WERI-Rb-1 (cell line): ENCODE measurements at regions not wholly inside any gene's neighbourhood (a gene's known extent, or its start where the extent isn't known, plus 50 kb on each side); places are given as distances from the start of the nearest gene placed in this dataset.
A peak's percentile ranks its signal among the peaks of the same experiment; 100 is the strongest.
"Not testable (repeated sequence)": the region's sequence is repeated elsewhere in the genome, so short reads cannot be mapped to it uniquely, and the experiment has no call there.

Source experiments
- DNase-seq: peaks from one replicate; pipeline ENCODE4 v3.0.0-alpha.2; 2020
- H3K27ac ChIP-seq: fragments of 250-450 bp; sonication (Bioruptor Pico); 2 replicates; pipeline ENCODE4 v1.5.1; 2020; ENCODE audit warnings: mild to moderate bottlenecking, moderate library complexity
- H3K27me3 ChIP-seq: fragments of 250-450 bp; sonication (Bioruptor Pico); 2 replicates; pipeline ENCODE4 v1.5.1; 2021; ENCODE audit warnings: mild to moderate bottlenecking, low read depth, moderate library complexity; ENCODE audit not compliant: insufficient read depth, severe bottlenecking
- H3K36me3 ChIP-seq: fragments of 250-450 bp; sonication (Bioruptor Pico); 2 replicates; pipeline ENCODE4 v1.5.1; 2020; ENCODE audit warnings: mild to moderate bottlenecking, moderate library complexity
- H3K4me3 ChIP-seq: 2 replicates; pipeline ENCODE4 v1.5.1; 2011; ENCODE audit warnings: low read depth, mild to moderate bottlenecking, control low read depth, low read length
- H3K9me3 ChIP-seq: fragments of 250-450 bp; sonication (Bioruptor Pico); 2 replicates; pipeline ENCODE4 v1.5.1; 2021; ENCODE audit warnings: mild to moderate bottlenecking, moderate library complexity; ENCODE audit not compliant: severe bottlenecking
- TF ChIP-seq, protein P1 (sequence below): IDR thresholded peaks from 2 replicates; pipeline ENCODE4 v1.5.1; 2011; ENCODE audit warnings: low read depth, mild to moderate bottlenecking, control low read depth, inconsistent platforms, low read length

DNA sequence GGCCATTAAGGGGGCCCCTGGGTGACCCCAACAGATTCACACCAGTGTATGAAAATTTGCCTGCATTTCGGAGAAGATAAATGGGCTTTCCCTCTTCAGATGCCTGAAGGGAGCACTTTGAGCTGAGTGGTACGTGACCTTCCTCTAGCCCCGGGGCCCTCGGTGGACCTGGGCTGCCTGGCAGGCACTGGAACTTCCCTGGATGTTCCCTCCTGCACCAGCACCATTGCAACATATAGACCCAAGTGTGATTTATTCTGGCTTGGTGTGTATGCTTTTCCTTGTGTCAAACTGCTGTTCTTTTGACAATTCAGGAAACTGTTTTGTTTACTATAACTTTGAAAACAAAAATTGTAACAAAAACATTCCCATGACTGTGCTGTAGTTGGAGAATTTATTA is 93.8 kb downstream of the TNFRSF13B start:
- no peak overlapping the region for H3K4me3 ChIP-seq
- TF ChIP-seq, protein P1, sequence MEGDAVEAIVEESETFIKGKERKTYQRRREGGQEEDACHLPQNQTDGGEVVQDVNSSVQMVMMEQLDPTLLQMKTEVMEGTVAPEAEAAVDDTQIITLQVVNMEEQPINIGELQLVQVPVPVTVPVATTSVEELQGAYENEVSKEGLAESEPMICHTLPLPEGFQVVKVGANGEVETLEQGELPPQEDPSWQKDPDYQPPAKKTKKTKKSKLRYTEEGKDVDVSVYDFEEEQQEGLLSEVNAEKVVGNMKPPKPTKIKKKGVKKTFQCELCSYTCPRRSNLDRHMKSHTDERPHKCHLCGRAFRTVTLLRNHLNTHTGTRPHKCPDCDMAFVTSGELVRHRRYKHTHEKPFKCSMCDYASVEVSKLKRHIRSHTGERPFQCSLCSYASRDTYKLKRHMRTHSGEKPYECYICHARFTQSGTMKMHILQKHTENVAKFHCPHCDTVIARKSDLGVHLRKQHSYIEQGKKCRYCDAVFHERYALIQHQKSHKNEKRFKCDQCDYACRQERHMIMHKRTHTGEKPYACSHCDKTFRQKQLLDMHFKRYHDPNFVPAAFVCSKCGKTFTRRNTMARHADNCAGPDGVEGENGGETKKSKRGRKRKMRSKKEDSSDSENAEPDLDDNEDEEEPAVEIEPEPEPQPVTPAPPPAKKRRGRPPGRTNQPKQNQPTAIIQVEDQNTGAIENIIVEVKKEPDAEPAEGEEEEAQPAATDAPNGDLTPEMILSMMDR: no peak
- DNase-seq: no peak

GRCh38 chr17:16877099-16877498 is 94.8 kb downstream of the TNFRSF13B start:
- no peaks in the 10 kb centered on the region for H3K9me3 ChIP-seq
- TF ChIP-seq, protein P1: no peak
- no peak for DNase-seq
- H3K36me3 ChIP-seq: no peaks in the 10 kb centered on the region
- H3K27me3 ChIP-seq: no peaks in the 10 kb centered on the region
- H3K4me3 ChIP-seq: no peak overlapping the region
- H3K27ac ChIP-seq: no peak overlapping the region

More for the DNA sequence above, 93.8 kb downstream of the TNFRSF13B start:
- Histone ChIP-seq H3K36me3 (no peaks in the 10 kb centered on the region), H3K9me3 (no peaks in the 10 kb centered on the region), H3K27me3 (no peaks in the 10 kb centered on the region), H3K27ac (no peak overlapping the region)

GRCh38 chr17:16875662-16876061 is 96.3 kb downstream of the TNFRSF13B start:
- no peak overlapping the region for H3K4me3 ChIP-seq

DNA sequence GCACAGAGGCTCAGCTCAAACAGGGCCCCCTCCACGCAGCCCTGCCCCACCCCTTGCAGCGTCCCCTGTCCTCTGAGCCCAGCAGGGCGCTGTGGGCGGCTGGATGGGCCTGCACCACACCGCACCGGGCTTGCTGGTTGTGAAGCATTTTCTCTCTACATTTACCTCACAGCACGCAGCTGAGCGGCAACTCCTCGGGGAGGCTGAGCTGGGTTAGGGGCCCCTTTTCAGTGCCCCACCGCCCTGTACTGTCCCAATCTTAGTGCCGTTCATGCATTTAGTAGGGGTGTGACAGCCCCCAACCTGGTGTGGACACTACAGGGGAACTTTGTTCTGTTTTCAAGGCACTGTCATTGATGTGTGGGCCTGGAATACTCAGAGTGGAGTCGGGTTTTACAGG is 97.7 kb downstream of the TNFRSF13B start:
- not testable (repeated sequence) for H3K4me3 ChIP-seq, H3K27me3 ChIP-seq, H3K9me3 ChIP-seq, H3K27ac ChIP-seq, DNase-seq, H3K36me3 ChIP-seq

More at GRCh38 chr17:16875662-16876061, 96.3 kb downstream of the TNFRSF13B start:
- Histone ChIP-seq H3K27me3 (no peaks in the 10 kb centered on the region), H3K36me3 (no peaks in the 10 kb centered on the region), H3K27ac (no peak overlapping the region), H3K9me3 (no peaks in the 10 kb centered on the region)
- DNase-seq: no peak
- TF ChIP-seq, protein P1: no peak

DNA sequence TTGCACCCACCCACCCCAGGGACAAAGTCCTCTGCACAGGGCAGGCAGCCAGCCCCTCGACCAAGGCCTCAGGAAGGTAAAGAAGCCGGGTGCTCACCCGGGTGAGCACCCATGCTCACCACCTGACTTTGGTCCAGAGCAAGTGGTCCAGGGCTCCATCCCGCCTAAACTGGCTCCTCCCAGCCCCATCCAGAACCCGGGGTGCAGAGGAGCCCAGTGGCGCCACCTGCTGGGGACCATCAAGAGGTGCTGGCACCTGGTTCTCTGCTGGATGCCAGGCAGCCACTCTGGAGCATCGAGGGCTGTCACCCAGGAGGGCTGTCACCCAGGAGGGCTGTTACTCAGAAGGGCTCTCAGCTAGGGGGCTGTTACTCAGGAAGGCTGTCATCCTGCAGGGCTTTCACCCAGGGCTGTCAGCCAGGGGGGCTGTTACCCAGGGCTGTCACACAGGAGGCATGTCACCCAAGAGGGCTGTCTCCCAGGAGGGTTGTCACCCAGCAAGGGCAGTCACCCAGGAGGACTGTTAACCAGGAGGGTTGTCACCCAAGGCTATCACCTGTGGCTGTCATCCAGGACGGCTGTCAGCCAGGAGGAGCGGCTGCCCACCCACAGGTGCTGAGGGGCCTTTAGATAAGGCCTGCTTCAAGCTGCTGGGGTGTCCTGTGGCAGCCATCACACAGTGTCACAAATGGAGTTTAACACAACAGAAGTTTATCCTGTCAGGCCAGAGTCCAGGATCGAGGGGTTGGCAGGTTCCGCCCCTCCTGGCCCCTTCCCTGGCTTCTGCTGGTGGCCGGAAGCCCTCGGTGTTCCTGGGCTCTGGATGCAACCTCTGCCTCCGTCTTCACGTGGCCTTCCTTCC is 98.5 kb downstream of the TNFRSF13B start:
- no peaks in the 10 kb centered on the region for H3K27me3 ChIP-seq
- peak; percentile 72 for DNase-seq
- H3K36me3 ChIP-seq: no peaks in the 10 kb centered on the region
- H3K27ac ChIP-seq: no peak overlapping the region
- TF ChIP-seq, protein P1: peak; percentile 91
- no peak overlapping the region for H3K4me3 ChIP-seq
- no peaks in the 10 kb centered on the region for H3K9me3 ChIP-seq

DNA sequence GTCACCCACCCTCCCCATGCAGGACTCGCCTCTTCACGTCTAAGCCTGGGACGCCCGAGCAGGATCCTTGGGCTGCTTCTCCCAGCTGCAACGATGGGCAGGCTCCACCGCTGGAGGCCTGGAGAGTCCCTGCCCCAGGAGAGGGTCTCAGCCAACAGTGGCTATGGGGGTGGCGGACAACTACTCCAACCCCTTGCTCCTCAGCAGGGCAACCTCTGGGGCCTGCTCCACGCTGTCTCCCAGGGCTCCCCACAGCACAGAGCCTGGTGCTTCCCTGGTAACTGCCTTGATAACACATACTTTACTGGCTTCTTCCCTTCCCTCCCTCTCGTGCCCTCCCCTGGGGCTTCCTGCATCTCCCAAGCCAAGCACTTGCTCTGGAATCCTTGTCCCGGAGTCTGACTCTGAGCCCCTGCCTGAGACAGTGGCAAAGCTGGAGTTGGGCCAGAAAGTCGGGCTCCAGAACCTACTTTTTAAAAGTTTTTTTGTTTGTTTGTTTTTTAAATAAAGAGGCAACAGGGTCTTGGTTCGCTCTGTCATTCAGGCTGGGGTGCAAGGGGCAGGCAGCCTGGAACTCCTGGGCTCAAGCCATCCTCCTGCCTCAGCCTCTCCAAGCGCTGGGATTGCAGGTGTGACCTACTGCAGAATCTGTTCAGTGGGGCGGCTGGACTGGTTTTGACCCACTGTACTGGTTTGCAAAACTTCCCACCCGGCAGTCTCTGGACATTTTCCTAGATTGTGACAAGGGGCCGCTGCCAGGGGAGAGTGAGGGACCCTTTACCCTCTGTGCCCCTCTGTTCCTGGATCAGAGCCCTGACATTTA is 99.4 kb downstream of the TNFRSF13B start:
- H3K27ac ChIP-seq: no peak overlapping the region
- no peaks in the 10 kb centered on the region for H3K36me3 ChIP-seq
- H3K27me3 ChIP-seq: no peaks in the 10 kb centered on the region
- TF ChIP-seq, protein P1: no peak
- no peaks in the 10 kb centered on the region for H3K9me3 ChIP-seq
- no peak overlapping the region for H3K4me3 ChIP-seq
- no peak for DNase-seq

DNA sequence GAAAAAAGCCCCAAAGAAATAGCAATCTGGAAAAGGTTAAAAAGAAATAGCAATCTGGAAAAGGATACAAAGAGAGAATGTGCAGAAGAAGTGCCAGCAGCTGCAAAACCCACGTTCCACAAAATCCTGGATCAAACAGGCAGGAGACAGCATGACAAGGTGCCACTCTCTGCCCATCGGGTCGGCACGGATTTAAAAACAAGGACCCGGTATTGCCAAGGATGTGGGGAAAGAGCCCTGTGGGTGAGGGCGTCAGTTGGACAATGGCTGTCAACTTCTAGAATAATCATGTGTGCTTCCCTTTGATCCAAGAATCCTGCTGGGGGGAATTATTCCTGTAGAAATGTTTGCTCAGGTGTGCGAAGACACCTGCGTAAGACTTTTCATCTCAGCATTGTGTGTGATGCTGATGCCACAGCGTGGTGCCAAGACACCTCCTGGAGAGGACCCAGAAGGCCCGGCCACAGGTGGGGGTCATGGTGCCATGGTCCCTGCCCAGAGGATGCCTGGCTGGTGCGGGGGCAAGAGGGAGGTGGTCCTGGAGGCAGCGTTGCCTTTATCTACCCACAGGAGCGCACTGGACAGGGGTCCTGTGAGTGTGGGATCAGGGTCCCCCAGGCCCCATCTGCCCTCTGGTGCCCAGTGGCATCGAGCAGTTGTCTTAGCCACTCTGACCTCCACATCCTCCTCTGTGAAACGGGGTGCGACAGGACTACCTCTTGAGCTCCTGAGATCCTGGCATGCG is 100.3 kb downstream of the TNFRSF13B start:
- not testable (repeated sequence) for H3K36me3 ChIP-seq, H3K27ac ChIP-seq, H3K9me3 ChIP-seq, DNase-seq, H3K27me3 ChIP-seq, H3K4me3 ChIP-seq
